ENCODE measurements at regions not wholly inside any gene's neighbourhood (a gene's known extent, or its start where the extent isn't known, plus 50 kb on each side); places are given as distances from the start of the nearest gene placed in this dataset.

GRCh38 chr11:115555336-115556090, 51.3 kb upstream of the CADM1 start:
- ChIA-PET CTCF (no interaction called here), POLR2A (no interaction called here)
- DNase-seq (ENCODE audit: extremely low spot score): no peak

More at GRCh38 chr11:115555336-115556090, 51.3 kb upstream of the CADM1 start:
- TF ChIP-seq CTCF (IDR thresholded peaks at IDR 0.05; ENCODE audit: control extremely low read depth, extremely low read depth, low read depth, missing control alignments): no peak

Measured in GM10248 (cell line).